ENCODE measurements at regions not wholly inside any gene's neighbourhood (a gene's known extent, or its start where the extent isn't known, plus 50 kb on each side); places are given as distances from the start of the nearest gene placed in this dataset.
"Not testable (repeated sequence)": the region's sequence is repeated elsewhere in the genome, so short reads cannot be mapped to it uniquely, and the experiment has no call there.

- TF ChIP-seq EZH2phosphoT487 (IDR thresholded peaks at IDR 0.05; ENCODE audit: borderline replicate concordance); CTCF (conservative IDR thresholded peaks at IDR 0.05; ENCODE audit: low read length): not testable (repeated sequence)
Observed at GRCh38 chr10:109633017-109633416, 290.3 kb downstream of the XPNPEP1 start.

All from Loucy (cell line).